SK-N-SH treated with all-trans-retinoic acid at 6 μM for 48 hours (cell line): ENCODE measurements at regions not wholly inside any gene's neighbourhood (a gene's known extent, or its start where the extent isn't known, plus 50 kb on each side); places are given as distances from the start of the nearest gene placed in this dataset.

Source experiments
- BACH2 ChIP-seq: fragments of 250-450 bp; sonication (Bioruptor Pico); IDR thresholded peaks from 2 replicates; pipeline ENCODE4 v1.9.0; 2021; ENCODE audit warnings: mild to moderate bottlenecking, borderline replicate concordance
- CREB5 ChIP-seq: fragments of 250-450 bp; sonication (Bioruptor Pico); IDR thresholded peaks from 2 replicates; pipeline ENCODE4 v1.5.1; 2020; ENCODE audit warnings: low read depth, mild to moderate bottlenecking, moderate library complexity
- ESRRG ChIP-seq: fragments of 250-450 bp; sonication (Bioruptor Pico); IDR thresholded peaks from 2 replicates; pipeline ENCODE4 v1.6.1; 2021; ENCODE audit warnings: mild to moderate bottlenecking
- GLIS3 ChIP-seq: fragments of 250-450 bp; sonication (Bioruptor Pico); IDR thresholded peaks from 2 replicates; pipeline ENCODE4 v1.5.0; 2020; ENCODE audit warnings: mild to moderate bottlenecking, moderate library complexity
- ISL1 ChIP-seq: fragments of 250-450 bp; sonication (Bioruptor Pico); IDR thresholded peaks from 2 replicates; pipeline ENCODE4 v2.1.2; 2022; ENCODE audit warnings: mild to moderate bottlenecking, moderate library complexity
- OSR1 ChIP-seq: fragments of 250-450 bp; sonication (Bioruptor Pico); IDR thresholded peaks from 2 replicates; pipeline ENCODE4 v1.8.0; 2022; ENCODE audit warnings: moderate library complexity, mild to moderate bottlenecking, inconsistent platforms
- PATZ1 ChIP-seq: fragments of 250-450 bp; sonication (Bioruptor Pico); IDR thresholded peaks from 2 replicates; pipeline ENCODE4 v1.8.0; 2020; ENCODE audit warnings: mild to moderate bottlenecking, moderate library complexity, borderline replicate concordance
- ZFP3 ChIP-seq: fragments of 250-450 bp; sonication (Bioruptor Pico); IDR thresholded peaks from 2 replicates; pipeline ENCODE4 v1.5.0; 2020; ENCODE audit warnings: mild to moderate bottlenecking, moderate library complexity
- ZNF565 ChIP-seq: fragments of 450-650 bp; formaldehyde crosslinking; conservative IDR thresholded peaks from 2 replicates; pipeline ENCODE4 v1.5.0; 2020; ENCODE audit warnings: low read depth, mild to moderate bottlenecking, moderate library complexity
- ZNF8 ChIP-seq: fragments of 450-650 bp; formaldehyde crosslinking; IDR thresholded peaks from 2 replicates; pipeline ENCODE4 v1.5.0; 2020; ENCODE audit warnings: mild to moderate bottlenecking, moderate library complexity

GRCh38 chr15:36265422-36265821 is 314.0 kb upstream of the CDIN1 start:
- TF ChIP-seq ZFP3 (CRISPR knock-in tag) (no peak), ESRRG (CRISPR knock-in tag) (no peak), ZNF8 (CRISPR knock-in tag) (no peak), GLIS3 (CRISPR knock-in tag) (no peak), BACH2 (CRISPR knock-in tag) (no peak), CREB5 (CRISPR knock-in tag) (no peak), OSR1 (CRISPR knock-in tag) (no peak), PATZ1 (no peak), ZNF565 (CRISPR knock-in tag) (no peak), ISL1 (CRISPR knock-in tag) (no peak)
